Activated naive CD4-positive, alpha-beta T cell treated with anti-CD3 and anti-CD28 coated beads, Interleukin-2, amount 10 ng/mL, durations not matched to agents 7 days and 5 days (primary cell): ENCODE measurements at regions not wholly inside any gene's neighbourhood (a gene's known extent, or its start where the extent isn't known, plus 50 kb on each side); places are given as distances from the start of the nearest gene placed in this dataset.

Experiments used
- CTCF ChIA-PET: fragments of 350-600 bp; sonication (Branson Sonifier 250); formaldehyde crosslinking; loops from one replicate; lab custom pipeline; 2021; ENCODE audit warnings: antibody characterized with exemption; lab: Charles Lee
- DNase-seq: peaks from one replicate; pipeline ENCODE4 v3.0.0-alpha.2; 2020
- H3K27ac Mint-ChIP-seq: one replicate; pipeline ENCODE4 v1.8.0; 2021; ENCODE audit warnings: mild to moderate bottlenecking, moderate library complexity, mixed read lengths
- H3K27me3 Mint-ChIP-seq: one replicate; pipeline ENCODE4 v1.8.0; 2021; ENCODE audit warnings: mild to moderate bottlenecking, mixed read lengths
- H3K36me3 Mint-ChIP-seq: one replicate; pipeline ENCODE4 v1.8.0; 2021; ENCODE audit warnings: mixed read lengths
- H3K4me1 Mint-ChIP-seq: one replicate; pipeline ENCODE4 v1.8.0; 2021; ENCODE audit warnings: mixed read lengths
- H3K4me3 Mint-ChIP-seq: one replicate; pipeline ENCODE4 v1.8.0; 2021; ENCODE audit warnings: mild to moderate bottlenecking, moderate library complexity, mixed read lengths
- H3K9me3 Mint-ChIP-seq: one replicate; pipeline ENCODE4 v1.8.0; 2021; ENCODE audit warnings: mixed read lengths

- no peak for DNase-seq
- no peak overlapping the region for H3K4me3 Mint-ChIP-seq
- H3K4me1 Mint-ChIP-seq = no peaks in the 10 kb centered on the region
- no peak overlapping the region for H3K27ac Mint-ChIP-seq
- peaks cover 14% of the 10 kb centered on the region for H3K9me3 Mint-ChIP-seq
- H3K27me3 Mint-ChIP-seq = peaks cover 6% of the 10 kb centered on the region
- H3K36me3 Mint-ChIP-seq = no peaks in the 10 kb centered on the region
- CTCF ChIA-PET = no interaction called here
These were observed 241.5 kb downstream of the ACKR3 start for GRCh38 chr2:236811062-236811656.

GRCh38 chr2:236813766-236814165 is 244.1 kb downstream of the ACKR3 start:
- Mint-ChIP-seq H3K4me1 (no peaks in the 10 kb centered on the region), H3K4me3 (no peak overlapping the region), H3K9me3 (peaks cover 8% of the 10 kb centered on the region), H3K27ac (no peak overlapping the region), H3K27me3 (peaks cover 8% of the 10 kb centered on the region), H3K36me3 (no peaks in the 10 kb centered on the region)
- CTCF ChIA-PET = no interaction called here
- DNase-seq = no peak

DNA sequence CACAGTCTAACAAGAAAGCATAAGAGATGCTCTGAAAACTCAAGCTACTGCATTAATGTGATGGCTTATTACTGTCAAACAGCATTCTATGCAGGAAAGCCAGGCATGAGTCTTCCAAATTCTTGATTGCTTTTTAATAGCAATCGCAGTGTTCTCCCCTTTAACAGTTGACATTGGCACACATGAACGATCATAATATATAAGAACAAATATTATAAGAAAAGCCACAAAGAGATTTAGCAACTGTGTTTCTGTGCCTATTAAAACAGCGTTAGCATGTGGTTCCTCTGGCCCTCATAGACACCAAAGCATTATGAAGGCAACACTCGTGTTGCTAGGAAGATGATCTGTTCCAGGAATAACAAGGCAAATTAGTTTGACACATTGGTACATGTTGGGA is 245.0 kb downstream of the ACKR3 start:
- Mint-ChIP-seq H3K36me3 (no peaks in the 10 kb centered on the region), H3K4me1 (no peaks in the 10 kb centered on the region), H3K9me3 (peaks cover 5% of the 10 kb centered on the region), H3K4me3 (no peak overlapping the region), H3K27ac (no peak overlapping the region), H3K27me3 (peaks cover 8% of the 10 kb centered on the region)
- CTCF ChIA-PET = no interaction called here
- DNase-seq = no peak

GRCh38 chr2:236815746-236816145 is 246.1 kb downstream of the ACKR3 start:
- Mint-ChIP-seq H3K9me3 (no peaks in the 10 kb centered on the region), H3K36me3 (no peaks in the 10 kb centered on the region), H3K4me3 (no peak overlapping the region), H3K27me3 (peaks cover 8% of the 10 kb centered on the region), H3K27ac (no peak overlapping the region), H3K4me1 (no peaks in the 10 kb centered on the region)
- DNase-seq = no peak
- CTCF ChIA-PET = no interaction called here

DNA sequence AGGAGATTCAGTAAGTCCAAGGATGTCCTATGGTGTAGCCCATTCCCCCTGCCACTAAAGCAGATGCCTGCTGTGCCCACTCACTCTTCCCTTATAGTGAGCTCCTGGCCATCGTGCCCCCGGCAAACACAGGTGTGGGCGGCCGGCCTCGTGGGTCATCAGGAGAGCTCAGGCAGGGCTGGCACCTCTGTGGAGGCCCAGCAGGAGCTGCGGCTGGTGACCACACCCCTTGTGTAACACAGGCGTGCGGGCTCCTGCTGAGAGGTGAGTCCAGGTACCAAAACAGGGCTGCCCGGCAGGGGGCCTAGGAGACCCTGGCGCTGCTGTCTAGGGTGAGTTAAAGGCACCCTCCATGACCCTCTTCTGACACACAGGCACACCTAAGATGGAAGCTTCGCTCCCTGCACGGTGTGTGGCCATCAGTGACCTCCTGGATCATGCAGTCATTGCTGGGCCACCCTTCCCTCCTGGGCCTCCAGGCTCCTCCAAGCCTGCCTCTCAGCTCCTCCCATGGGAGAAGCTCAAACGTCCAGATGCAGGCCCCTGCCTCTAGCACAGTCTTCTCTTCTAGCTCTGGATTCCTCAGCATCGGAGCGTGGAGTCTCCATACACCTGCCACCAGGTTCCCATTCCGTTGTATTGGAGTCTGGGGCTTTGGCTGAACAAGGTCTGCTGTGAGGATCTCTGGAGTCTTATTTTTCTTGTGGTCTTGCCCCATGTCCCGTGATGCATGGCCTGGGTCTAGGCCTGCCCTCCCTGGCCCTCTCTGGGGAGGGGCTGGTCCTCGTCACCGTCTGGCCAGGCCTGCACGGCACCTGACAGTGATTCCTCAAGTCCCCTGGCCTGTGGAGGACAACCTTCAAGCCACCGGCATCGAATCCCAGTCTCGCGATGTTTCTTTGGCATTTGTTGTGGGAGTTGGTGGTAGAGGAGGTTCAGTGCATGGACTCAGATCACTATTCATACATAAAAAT is 246.9 kb downstream of the ACKR3 start:
- CTCF ChIA-PET = no interaction called here
- Mint-ChIP-seq H3K4me1 (no peaks in the 10 kb centered on the region), H3K4me3 (no peak overlapping the region), H3K9me3 (no peaks in the 10 kb centered on the region), H3K36me3 (no peaks in the 10 kb centered on the region), H3K27ac (no peak overlapping the region), H3K27me3 (peaks cover 8% of the 10 kb centered on the region)
- no peak for DNase-seq

- no peaks in the 10 kb centered on the region for H3K4me1 Mint-ChIP-seq
- peaks cover 7% of the 10 kb centered on the region for H3K27me3 Mint-ChIP-seq
These were observed 248.8 kb downstream of the ACKR3 start for GRCh38 chr2:236818281-236819045.

GRCh38 chr2:236819275-236820002 is 249.8 kb downstream of the ACKR3 start:
- H3K27ac Mint-ChIP-seq = no peak overlapping the region
- no peaks in the 10 kb centered on the region for H3K9me3 Mint-ChIP-seq
- H3K36me3 Mint-ChIP-seq = no peaks in the 10 kb centered on the region
- DNase-seq = no peak
- no peaks in the 10 kb centered on the region for H3K4me1 Mint-ChIP-seq
- H3K27me3 Mint-ChIP-seq = peaks cover 4% of the 10 kb centered on the region
- CTCF ChIA-PET = no interaction called here
- H3K4me3 Mint-ChIP-seq = no peak overlapping the region

More at GRCh38 chr2:236818281-236819045, 248.8 kb downstream of the ACKR3 start:
- DNase-seq = no peak
- no peaks in the 10 kb centered on the region for H3K36me3 Mint-ChIP-seq
- H3K9me3 Mint-ChIP-seq = no peaks in the 10 kb centered on the region
- H3K27ac Mint-ChIP-seq = no peak overlapping the region
- H3K4me3 Mint-ChIP-seq = no peak overlapping the region
- CTCF ChIA-PET = no interaction called here

DNA sequence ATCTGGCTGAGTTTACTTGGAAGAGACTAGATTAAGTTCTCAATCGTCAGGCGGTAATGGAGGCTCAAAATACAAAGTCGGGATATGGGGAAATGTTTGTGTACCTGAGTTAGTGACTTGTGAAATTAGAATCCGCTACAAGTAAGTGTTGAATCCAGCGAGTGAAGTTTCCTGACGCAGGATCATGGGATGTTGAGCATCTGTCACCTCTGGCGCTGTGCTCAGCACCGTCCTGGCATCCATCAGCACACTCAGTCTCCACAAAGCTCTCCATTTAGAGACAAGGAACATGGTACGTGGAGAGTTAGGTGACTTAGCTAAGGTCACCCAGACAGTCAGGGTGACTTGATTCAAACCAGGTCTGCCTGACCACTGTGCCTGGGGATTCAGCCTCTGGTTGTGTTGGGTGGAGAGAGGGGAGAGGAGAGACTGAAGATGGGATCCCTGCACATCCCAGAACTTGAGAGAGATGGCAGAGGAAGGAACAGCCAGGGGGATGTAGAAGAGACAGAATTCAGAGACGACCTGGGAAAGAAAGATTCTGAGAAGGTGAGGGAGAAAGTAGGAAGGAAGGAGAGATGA is 251.2 kb downstream of the ACKR3 start:
- no peaks in the 10 kb centered on the region for H3K4me1 Mint-ChIP-seq
- H3K4me3 Mint-ChIP-seq = no peak overlapping the region
- no peaks in the 10 kb centered on the region for H3K9me3 Mint-ChIP-seq
- no peak overlapping the region for H3K27ac Mint-ChIP-seq
- CTCF ChIA-PET = no interaction called here
- no peak for DNase-seq
- peaks cover 4% of the 10 kb centered on the region for H3K27me3 Mint-ChIP-seq
- H3K36me3 Mint-ChIP-seq = no peaks in the 10 kb centered on the region

DNA sequence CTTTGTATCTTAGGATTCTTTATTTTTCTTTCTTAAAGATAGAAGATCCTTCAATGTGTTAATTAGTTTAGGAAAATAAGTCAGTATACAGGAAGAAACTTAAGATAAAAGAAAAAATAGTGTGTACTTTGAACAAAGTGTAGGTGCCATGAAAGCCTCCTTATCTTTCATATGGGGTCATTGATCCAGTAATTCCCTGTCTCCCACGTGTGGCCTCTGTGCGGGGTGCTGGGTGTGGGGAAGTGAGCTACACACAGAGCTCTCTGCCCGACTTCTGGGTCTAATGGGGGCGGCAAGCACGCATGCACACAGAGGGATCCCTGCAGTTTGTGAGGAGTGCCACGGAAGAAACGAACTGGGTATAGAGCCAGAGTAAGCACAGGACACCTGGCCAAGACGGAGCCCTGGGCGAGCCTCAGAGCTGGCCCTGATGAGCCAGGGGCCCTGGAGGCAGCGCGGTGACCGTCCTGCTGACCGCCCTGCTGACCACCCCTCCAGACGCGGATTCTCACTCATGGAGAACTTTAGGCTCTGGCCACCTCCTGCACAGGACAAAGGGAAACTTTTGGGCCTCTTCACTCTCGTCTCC is 253.5 kb downstream of the ACKR3 start:
- H3K27ac Mint-ChIP-seq = no peak overlapping the region
- CTCF ChIA-PET = no interaction called here
- no peaks in the 10 kb centered on the region for H3K9me3 Mint-ChIP-seq
- H3K4me1 Mint-ChIP-seq = no peaks in the 10 kb centered on the region
- no peaks in the 10 kb centered on the region for H3K27me3 Mint-ChIP-seq
- H3K4me3 Mint-ChIP-seq = no peak overlapping the region
- no peaks in the 10 kb centered on the region for H3K36me3 Mint-ChIP-seq
- DNase-seq = no peak

GRCh38 chr2:236823963-236824362 is 254.3 kb downstream of the ACKR3 start:
- Mint-ChIP-seq H3K27me3 (no peaks in the 10 kb centered on the region), H3K27ac (no peak overlapping the region), H3K36me3 (no peaks in the 10 kb centered on the region), H3K4me3 (no peak overlapping the region), H3K9me3 (no peaks in the 10 kb centered on the region), H3K4me1 (no peaks in the 10 kb centered on the region)
- no peak for DNase-seq
- CTCF ChIA-PET = no interaction called here

- Mint-ChIP-seq H3K27me3 (no peaks in the 10 kb centered on the region), H3K27ac (no peak overlapping the region), H3K4me1 (no peaks in the 10 kb centered on the region), H3K4me3 (no peak overlapping the region), H3K9me3 (no peaks in the 10 kb centered on the region), H3K36me3 (no peaks in the 10 kb centered on the region)
- DNase-seq = no peak
- CTCF ChIA-PET = no interaction called here
These were observed 255.2 kb downstream of the ACKR3 start for GRCh38 chr2:236824836-236825235.

DNA sequence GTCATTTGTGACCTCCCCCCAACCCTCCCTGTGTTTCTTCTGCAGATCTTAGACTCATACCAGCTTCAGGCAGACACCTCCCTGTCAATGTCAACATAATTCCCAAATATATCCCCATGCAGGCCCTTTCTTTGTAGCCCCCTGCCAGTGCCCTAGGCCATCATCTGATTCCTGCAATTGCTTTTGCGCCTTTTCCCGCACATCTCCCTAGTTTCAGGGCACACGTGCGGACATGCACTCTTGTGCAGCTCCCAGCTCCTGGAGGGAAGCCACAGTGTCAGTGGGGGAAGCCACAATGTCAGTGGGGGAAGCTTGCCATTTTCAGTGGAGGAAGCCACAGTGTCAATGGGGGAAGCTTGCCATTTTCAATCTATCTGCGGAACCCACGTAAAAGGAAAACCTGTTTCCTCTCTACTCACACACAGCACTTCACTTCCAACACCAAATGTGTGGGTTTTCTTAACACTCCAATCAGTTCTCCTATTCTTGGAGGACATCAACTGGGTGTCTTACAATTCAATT is 256.4 kb downstream of the ACKR3 start:
- DNase-seq = no peak
- Mint-ChIP-seq H3K36me3 (no peaks in the 10 kb centered on the region), H3K27ac (no peak overlapping the region), H3K4me3 (no peak overlapping the region), H3K27me3 (no peaks in the 10 kb centered on the region), H3K9me3 (no peaks in the 10 kb centered on the region), H3K4me1 (no peaks in the 10 kb centered on the region)
- CTCF ChIA-PET = no interaction called here

DNA sequence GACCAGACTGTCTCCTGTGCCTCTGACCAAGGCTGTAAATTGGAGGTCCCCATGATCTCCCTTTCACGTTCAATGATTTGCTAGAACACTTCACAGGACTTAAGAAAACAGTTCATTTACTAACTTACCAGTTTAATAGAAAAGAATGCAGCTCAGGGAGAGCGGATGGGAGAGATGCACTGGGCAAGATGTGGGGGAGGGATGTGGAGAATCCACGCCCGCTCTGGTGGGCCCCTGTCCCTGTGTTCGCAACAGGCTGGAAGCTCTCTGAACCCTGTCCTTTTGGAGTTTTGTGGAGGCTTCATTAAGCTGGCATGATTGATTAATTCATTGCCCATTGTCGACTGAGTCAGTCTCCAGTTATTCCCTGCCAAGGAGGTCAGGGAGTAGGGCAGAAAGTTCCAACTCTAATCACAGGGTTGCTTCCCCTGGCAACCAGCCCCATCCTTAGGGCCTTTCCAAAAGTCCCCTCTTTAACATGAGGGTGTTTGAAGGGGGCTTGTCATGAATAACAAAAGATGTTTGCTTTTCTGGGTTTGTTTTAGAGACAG is 257.1 kb downstream of the ACKR3 start:
- Mint-ChIP-seq H3K36me3 (no peaks in the 10 kb centered on the region), H3K4me3 (no peak overlapping the region), H3K27ac (no peak overlapping the region), H3K27me3 (no peaks in the 10 kb centered on the region), H3K9me3 (no peaks in the 10 kb centered on the region), H3K4me1 (no peaks in the 10 kb centered on the region)
- no peak for DNase-seq
- CTCF ChIA-PET = no interaction called here
